Fibroblast of skin of back (primary cell): ENCODE measurements at regions not wholly inside any gene's neighbourhood (a gene's known extent, or its start where the extent isn't known, plus 50 kb on each side); places are given as distances from the start of the nearest gene placed in this dataset.
"Not testable (repeated sequence)": the region's sequence is repeated elsewhere in the genome, so short reads cannot be mapped to it uniquely, and the experiment has no call there.

Experiments used
- DNase-seq: peaks from one replicate; pipeline ENCODE4 v3.0.0-alpha.2; 2013

DNA sequence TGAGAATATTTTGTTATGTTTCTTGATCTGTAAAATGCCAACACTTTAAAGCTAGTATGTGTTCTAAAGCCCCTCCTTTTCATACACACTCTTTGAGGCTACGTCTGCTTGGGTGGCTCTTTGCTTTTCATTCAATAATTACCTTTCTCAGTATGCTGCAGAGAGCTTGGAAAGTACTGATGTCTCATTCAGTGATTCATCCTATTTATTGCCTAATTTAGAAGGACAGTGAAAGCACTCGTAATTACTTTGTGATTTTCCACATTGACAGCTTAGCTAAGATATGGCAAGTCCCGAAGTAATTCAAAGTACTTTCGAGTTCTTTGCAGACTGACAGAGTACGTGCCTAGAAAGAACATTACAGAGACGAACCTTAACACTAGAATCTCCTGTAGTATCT, 57.2 kb downstream of the BMP15 start:
- no peak for DNase-seq

DNA sequence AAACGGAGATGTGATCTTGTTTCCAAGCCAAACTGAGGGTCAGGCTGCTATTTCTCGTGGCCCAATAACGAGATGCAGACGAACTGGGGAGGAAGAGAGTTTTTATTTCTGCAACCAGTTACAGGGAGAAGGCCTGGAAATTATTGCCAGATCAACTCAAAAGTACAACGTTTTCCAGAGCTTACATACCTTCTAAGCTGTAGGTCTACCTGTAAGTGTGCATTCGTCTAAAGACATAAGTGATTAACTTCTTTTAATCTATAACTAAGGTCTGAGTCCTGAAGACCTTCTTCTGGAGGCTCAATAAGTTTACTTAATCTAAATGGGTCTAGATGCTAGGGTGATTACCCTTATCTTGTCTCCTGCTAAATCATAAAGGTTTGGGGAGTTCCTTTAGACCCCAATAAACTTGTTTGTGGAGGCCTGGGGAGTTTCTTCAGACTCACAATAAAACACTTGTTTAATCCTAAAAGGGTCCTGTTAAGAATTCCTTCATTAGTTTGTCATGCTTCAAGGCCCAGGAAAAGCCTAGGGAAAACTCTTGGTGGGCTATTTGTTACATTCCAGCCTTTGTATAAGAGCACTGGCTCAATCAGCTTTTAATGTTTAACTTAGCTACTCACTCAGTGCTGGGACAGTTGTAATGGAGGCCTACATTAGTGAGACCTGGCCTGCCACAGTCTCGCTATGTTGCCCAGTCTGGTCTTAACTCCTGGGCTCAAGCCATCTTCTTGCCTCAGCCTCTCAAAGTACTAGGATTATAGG, 58.5 kb downstream of the BMP15 start:
- DNase-seq: not testable (repeated sequence)

DNA sequence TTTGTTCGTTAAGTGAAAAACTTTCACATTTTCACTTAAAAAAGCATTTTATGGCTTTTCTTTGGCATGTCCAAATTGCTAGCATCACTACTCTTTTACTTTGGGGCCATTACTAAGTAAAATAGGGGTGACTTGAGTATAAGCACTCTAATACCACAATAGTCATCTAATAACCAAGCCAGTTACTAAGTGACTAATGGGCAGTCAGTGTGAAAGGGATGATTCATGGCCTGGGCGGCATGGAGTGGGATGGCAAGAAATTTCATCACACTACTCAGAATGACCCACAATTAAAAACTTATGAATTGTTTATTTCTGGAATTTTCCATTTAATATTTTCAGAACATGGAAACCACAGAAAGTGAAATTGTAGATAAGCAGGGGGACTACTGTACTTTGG, 60.9 kb downstream of the BMP15 start:
- peak; percentile 9 for DNase-seq

DNA sequence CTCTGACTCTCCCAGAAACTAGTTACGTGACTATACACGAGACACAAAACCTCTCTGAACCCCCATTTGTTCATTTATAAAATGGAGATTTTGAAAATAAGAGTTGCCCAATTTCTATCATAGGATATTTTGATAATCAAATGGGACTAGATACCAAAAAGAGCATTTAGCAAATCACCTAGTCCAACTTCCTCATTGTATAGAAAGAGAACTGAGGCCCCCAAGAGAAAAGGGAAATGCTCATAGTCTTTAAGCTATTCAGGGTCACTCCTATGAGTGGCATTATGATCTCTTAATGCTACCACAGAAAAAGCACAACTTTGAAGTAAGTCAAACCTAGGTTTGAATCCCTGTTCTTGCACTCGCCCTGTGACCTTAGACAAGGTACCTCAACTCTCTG, 62.7 kb downstream of the BMP15 start:
- DNase-seq: no peak

DNA sequence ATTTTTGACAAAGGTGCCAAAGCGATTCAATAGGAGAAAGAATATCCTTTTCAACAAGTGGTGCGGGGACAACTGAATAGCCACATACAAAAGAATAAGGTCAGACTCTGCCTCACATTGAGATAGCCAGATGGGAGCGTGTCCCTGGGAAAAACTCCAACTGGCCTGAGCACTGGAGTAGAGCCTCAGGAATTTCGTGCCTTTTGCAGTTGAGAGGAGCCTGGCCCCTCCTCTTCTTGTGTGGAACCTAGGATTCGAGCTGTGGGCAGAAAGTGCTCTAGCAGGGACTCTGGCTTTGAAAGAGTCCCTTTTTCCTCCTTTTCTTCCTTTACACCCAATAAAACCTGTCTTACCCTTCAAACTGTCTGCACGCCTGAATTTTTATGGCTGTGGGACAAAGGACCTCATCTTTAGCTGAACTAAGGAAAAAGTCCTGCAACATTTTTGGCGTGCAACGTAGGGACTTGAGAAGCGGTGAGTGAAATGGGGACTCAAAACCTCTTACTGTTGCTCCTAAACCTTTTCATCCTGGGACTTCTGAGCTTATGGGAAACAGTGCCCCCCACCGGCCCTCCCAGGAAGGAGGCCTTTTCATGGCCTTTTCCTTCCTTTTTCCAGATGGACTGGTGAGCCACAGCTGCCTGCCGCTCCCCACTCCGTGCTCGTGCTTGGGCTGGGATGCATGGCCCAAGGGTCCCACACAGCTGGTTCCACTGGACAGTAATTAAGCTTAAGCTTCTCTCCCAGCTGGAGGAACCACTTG, 68.6 kb downstream of the BMP15 start:
- no peak for DNase-seq

DNA sequence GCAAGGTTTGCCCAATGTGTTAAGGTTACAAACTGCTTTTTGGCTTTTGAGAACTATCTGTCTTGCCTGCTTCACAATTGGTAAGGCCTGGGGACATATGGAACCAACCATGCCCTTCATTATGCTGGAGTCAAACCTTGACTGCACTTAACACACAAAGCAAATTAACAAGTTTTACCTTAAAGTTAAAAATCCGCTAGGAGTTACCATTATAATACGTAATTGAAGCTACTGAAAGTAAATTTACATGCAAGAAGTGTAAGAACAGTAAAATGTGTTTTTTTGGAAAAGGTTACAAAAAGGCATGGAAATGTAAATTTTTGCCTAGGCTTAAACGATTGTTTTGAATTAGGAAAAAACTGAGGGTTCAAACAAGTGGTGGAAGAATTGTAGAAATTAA, 69.7 kb downstream of the BMP15 start:
- no peak for DNase-seq

DNA sequence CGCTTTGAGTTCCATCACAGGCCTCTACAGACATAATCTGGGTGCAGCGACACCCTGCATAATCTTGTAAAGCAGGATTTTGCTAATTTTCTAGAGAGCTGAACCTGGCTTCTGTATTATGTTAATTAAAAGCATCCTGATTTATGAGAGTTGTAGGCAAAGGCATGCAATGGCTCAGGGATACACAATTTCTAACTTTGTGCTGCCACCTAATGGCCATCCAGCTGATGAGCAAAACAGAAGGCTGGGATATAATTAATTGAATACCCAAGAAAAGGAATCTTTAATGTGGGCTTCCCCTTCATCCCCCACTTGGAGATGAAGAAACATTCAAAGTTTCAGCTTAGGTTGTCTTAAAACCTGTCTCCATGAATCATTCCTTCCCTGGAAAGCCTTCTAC, 78.1 kb downstream of the BMP15 start:
- DNase-seq: peak; percentile 18

DNA sequence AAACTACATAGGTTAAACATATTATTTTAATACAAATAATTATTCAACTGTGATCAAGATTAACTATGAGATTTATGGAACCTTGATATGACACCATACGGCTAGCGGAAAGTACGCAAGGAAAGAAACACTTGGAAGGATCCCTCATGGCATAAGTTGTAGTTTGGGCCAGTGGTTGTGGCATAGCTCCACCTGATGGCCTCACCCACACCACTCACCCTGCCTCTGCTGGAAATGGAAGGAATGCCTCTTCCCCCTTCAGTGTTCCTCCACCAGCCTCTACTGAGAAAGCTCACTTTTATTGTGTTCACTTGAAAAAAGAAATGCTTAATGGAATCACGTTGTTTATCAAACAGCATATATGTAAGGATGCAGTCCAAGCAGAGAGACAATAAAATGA, 86.4 kb downstream of the BMP15 start:
- DNase-seq: no peak

DNA sequence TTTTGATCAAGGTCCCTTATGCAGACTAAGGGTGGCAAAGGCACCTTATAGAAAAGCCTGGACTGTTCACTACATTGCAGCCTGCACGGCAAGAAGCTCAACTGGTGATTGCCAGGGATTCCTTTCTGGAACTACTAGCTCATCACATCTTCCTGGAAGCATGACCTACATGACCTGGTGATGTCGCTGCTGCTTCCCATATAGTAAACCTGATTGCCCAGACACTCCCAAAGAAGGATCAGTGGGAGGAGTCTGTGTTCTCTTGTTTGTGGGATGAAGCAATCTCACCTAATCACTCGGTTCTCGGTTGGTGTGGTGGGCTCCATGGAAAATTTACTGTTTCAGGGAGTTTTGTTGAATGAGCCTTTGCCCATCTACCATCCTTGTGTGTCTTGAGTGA, 89.8 kb downstream of the BMP15 start:
- DNase-seq: not testable (repeated sequence)

DNA sequence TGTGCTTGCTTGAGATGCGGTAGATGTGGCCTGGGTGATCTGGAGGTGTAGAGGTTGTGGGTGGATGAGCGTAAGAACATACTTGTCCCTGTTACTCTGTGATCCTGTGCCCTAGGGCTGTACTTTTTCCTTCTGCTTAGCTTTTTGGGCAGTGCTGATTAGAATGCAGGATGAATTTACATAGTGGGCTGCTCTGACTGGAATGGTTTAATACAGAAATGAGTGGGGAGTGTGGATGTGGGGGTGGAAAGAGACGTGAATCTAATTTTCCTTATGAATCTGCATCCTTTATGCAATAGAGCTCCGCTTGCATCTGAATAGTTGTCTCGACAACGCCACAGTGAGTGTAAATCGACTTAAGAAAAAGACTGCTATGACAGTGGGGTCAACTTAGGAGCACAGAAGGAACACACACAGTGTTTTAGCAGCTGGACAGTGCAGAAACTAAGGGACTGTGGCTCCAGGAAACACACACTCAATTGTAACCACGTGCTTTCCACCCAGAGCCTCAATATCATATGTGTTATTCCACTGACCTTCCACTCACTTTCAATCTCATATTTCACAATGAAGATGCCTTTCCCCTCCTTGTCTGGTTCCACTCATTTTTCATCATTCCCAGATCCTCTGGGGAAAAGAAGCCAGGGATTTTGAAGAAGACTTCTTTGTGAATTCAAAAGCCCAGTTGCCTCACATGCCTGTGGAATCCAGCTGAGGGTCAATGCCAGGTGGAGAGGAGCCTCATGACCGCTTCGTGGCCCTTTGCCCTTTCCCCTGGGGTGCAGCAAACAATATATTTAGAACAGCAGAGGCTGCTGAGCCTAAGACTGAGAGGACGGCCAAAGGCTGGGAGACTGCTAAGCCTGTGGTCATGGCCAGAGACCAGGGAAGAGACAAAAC, 91.4 kb downstream of the BMP15 start:
- DNase-seq: not testable (repeated sequence)

DNA sequence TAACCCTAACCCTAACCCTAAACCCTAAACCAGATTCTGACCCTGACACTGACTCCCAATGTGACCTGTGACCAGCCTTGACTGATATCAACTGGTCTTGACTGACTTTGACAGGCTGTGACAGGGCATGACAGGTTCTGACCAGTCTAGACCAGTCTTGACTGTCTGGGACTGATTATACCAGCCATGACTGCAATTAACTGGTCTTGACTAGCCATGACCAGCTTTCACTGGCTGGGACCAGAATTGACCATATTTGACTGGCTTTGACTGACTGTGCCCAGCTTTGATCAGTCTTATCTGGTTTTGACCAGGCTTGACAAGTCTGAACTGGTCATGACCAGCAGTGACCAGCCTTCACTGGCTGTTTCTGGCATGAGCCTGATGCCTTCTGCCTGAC, 95.5 kb downstream of the BMP15 start:
- no peak for DNase-seq

DNA sequence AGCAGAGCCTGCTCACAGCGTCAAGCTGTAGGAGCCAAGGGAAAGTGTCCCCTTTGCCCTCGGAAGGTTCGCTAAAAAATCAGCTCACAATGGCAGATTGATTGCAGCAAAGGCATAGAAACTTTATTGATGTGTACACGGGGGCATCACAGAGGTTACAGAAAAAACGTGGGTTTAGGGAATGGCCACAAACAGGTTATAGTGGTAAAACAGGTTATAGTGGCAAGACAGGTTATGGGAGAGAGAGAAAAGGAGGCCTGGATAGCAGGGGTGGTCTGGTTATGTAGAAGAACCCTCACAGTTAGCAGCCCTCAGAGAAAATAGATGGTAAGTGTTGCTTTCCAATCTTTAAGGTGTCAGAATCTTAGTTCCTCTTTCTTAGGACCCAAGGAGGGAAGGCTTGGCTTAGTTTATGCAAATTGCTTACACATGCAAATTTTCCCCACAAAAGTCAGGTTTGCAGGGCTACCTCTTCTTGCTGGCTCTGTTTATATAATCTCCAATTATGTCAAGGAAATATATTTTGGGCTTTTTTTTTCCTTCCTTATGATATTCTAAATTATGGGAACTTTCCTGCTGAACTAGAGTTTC, 113.7 kb downstream of the BMP15 start:
- no peak for DNase-seq

DNA sequence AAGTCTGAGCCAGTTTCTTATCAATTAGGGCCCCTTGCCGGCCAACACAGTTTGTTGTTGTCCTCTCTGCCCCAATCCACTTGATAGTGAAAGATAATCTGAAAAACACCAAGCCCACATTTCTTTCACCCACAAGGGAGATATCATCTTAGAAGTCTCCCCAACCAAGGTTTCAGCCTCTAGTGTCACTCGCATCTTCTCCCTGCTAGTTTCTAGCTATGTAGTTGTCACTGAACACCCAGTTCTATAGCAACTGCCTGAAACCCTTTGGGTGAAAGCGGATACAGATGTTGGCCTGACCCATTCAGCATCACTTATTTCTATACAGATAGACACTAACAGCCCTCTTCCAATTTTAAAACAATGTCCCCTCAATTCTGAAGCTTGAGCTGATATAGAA, 116.3 kb downstream of the BMP15 start:
- no peak for DNase-seq

DNA sequence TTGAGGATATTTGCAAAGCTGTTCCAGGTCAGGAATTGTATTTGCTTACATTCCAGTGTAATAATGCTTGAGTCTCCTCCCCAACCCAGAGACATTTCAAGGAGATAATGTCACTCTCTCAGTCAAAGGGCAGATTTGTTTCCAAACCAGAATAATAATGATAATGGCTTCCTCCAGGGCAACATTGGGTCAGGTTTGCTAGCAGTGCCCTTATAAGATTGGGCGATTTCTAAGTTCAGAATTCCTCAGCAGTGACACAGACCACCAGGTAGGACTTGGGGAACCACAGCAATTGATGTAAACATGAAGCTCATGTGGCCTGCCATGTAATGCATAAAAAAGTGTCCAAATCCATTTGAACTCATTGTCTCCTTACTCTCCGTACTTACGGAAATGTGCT, 125.2 kb downstream of the BMP15 start:
- no peak for DNase-seq

DNA sequence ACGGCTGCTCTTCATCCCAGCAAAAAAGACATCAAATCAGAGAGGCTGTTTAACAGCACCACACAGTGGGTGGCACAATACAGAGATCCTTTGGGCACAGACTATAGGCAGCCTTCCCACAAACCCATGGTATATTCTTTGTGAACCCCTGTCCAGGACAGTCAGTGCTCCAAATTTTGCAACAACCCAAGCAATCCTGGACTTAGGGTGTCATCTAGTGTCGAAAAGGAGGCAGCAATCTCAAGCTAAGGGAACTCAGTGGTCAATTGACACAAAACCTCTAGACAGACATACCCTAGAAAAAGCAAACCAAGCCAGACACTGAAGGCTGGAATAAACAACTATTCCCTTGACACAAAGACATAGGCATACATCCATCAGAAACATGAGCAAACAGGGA, 137.4 kb downstream of the BMP15 start:
- DNase-seq: no peak

DNA sequence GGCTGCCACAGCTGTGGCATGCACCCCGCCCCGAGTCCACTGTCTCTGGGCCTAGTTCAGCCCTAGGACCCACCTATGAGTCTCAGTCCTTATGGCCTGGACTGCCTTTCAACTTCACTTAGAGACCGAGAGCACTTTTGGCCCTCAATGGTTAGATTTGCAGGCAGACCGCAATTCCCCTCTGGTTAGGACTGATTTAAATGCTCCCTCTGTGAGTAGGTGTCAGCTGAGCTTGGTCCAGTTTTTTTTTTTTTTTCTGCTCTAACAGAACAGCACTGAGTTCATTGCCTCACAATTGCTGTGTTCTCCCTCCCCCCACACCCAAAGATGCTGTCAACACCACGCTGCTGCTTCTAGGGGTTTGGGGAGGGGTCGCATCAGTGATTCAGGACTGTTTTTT, 143.2 kb downstream of the BMP15 start:
- DNase-seq: no peak

DNA sequence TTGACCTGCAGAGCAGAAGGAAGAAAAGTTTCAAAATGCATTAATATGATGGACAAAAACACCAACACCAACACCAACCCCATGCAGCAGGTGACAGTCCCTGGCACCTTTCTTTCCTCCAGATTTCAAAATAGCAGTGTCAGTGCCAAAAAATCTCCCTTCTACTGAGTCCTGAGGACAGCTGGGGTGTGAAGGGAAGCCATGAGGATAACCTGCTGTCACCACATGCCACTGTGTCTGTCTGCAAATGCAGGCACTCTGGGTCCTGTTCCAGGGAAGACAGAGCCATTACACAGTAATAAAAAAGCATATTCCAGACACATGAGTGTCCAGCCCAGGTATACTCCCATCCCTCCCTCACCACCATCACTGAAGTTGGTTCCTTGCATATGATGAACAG, 187.5 kb downstream of the BMP15 start:
- DNase-seq: no peak

DNA sequence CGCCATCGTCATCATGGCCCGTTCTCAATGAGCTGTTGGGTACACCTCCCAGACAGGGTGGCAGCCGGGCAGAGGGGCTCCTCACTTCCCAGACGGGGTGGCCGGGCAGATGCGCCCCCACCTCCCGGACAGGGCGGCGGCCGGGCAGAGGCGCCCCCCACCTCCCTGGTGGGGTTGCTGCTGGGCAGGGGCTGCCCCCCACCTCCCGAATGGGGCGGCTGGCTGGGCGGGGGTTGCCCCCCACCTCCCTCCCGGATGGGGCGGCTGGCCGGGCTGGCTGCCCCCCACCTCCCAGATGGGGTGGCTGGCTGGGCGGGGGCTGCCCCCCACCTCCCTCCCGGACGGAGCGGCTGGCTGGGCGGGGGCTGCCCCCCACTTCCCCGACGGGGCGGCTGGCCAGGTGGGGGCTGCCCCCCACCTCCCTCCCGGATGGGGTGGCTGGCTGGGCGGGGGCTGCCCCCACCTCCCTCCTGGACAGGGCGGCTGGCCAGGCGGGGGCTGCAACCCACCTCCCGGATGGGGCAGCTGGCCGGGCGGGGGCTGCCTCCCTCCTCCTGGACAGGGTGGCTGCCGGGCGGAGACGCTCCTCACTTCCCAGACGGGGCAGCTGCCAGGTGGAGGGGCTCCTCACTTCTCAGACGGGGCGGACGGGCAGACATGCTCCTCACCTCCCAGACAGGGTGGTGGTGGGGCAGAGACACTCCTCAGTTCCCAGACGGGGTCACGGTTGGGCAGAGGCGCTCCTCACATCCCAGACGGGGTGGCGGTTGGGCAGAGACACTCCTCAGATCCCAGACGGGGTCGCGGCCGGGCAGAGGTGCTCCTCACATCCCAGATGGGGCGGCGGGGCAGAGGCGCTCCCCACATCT, 208.8 kb downstream of the BMP15 start:
- not testable (repeated sequence) for DNase-seq

DNA sequence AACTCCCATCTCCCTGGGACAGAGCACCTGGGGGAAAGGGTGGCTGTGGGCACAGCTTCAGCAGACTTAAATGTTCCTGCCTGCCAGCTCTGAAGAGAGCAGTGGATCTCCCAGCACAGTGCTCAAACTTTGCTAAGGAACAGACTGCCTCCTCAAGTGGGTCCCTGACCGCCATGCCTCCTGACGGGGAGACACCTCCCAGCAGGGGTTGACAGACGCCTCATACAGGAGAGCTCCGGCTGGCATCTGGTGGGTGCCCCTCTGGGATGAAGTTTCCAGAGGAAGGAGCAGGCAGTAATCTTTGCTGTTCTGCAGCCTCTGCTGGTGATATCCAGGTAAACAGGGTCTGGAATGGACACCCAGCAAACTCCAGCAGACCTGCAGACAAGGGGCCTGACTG, 206.9 kb upstream of the NUDT10 start:
- not testable (repeated sequence) for DNase-seq

DNA sequence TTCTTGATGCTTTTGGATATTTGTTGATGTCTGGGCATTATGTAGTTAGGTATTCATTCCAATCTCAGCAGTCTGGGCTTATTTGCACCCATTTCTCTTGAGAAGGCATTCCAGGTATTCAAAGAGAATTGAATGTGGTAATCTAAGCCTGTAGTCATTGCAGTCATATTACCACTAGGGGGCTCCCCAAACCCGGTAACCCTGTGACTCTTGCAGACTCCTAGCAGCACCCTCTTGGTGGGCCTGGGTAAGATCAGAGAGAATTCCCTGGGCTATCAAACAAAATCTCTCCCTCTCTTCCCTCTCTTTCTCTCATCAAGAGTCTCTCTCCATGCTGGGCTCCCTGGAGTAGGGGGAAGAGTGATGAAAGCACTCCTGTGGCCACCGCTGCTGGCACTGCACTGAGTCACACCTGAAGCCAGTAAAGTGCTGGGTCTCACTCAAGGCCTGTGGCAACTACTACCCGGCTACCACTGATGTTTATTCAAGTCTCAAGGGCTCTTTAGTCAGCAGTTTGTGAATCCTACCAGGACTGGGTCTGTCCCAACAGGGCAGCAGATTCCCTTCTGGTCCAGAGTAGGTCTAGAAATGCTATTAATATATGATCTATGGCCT, 187.7 kb upstream of the NUDT10 start:
- peak; percentile 23 for DNase-seq

DNA sequence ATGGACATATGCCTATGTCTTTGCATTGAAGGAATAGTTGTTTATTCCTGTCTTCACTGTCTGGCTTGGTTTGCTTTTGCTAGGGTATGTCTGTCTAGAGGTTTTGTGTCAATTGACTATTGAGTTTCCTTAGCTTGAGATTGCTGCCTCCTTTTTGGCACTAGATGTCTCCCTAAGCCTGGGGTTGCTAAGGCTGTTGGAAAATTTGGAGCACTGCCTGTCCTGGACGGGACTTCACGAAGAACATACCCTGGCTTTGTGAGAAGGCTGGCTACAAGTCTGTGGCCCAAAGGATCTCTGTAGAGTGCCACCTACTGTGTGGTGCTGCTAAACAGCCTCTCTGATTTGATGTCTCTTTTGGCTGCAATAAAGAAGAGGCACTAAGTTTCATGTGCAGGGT, 183.8 kb upstream of the NUDT10 start:
- DNase-seq: peak; percentile 1
